ENCODE measurements at regions not wholly inside any gene's neighbourhood (a gene's known extent, or its start where the extent isn't known, plus 50 kb on each side); places are given as distances from the start of the nearest gene placed in this dataset.

DNA sequence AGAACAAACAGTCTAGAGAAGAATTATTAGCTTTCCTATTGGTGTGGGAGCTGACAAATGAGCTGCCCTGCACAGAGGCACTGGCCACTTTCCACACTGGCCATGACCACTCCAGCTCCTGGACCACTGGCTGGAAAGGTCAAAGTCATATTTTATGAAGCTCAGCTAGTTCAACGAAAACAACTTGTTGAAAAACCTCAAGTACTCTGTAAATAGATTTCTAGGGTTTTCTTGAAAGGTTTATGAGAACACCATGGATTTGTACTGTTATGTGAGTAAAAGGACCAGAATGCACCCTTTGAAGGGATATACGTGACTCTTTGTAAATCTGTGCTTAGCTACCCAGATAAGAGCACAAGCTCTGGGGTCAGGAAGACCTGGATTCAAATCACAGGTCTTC is 54.5 kb upstream of the FGGY start:
- in situ Hi-C loops (cut with MboI; ENCODE audit: low pct_unique_long_range_greater_than_20kb, low sequenced_read_pairs, unreplicated experiment), result no loop called here
- DNase-seq (ENCODE audit: low spot score), result no peak
- TF ChIP-seq, protein P1, sequence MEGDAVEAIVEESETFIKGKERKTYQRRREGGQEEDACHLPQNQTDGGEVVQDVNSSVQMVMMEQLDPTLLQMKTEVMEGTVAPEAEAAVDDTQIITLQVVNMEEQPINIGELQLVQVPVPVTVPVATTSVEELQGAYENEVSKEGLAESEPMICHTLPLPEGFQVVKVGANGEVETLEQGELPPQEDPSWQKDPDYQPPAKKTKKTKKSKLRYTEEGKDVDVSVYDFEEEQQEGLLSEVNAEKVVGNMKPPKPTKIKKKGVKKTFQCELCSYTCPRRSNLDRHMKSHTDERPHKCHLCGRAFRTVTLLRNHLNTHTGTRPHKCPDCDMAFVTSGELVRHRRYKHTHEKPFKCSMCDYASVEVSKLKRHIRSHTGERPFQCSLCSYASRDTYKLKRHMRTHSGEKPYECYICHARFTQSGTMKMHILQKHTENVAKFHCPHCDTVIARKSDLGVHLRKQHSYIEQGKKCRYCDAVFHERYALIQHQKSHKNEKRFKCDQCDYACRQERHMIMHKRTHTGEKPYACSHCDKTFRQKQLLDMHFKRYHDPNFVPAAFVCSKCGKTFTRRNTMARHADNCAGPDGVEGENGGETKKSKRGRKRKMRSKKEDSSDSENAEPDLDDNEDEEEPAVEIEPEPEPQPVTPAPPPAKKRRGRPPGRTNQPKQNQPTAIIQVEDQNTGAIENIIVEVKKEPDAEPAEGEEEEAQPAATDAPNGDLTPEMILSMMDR (IDR thresholded peaks at IDR 0.05; ENCODE audit: extremely low read depth, insufficient read depth, missing control alignments), result no peak

DNA sequence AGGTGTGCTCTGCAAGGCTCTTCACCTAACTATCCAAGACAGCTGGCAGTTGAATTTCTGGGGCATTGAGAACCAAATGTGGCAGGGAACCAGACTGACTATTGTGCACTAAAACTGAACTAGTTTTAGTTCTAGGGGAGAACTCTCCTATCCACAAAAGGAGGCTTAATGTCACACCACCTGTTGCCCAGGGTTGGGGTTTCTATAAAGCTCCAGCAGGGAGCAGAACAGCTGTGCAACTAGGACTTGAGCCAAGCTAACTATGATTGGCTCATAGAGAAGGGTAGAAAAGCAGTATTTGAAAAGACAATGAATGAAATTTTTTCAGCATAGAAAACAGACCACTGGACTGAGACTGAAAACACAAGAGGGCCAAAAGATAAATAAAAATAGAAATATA is 53.3 kb upstream of the FGGY start:
- TF ChIP-seq, protein P1 (IDR thresholded peaks at IDR 0.05; ENCODE audit: extremely low read depth, insufficient read depth, missing control alignments), result no peak
- in situ Hi-C loops (cut with MboI; ENCODE audit: low pct_unique_long_range_greater_than_20kb, low sequenced_read_pairs, unreplicated experiment), result no loop called here
- no peak for DNase-seq (ENCODE audit: low spot score)

DNA sequence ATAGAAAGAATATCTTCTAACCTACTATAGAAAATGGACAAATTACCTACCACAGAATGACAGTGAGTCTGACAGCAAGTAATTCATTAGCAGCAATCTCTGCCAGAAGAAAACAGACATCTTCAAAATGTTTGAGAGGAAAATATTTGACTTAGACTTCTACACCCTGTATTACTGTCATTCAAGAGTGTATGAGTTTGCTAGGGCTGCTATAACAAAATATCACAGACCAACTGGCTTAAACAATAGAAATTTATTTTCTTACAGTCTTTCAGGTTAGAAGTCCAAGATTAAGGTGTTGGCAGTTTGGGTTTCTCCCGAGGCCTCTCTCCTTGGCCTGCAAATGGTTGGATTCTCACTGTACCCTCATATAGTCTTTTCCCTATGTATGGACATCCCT is 52.9 kb upstream of the FGGY start:
- in situ Hi-C loops (cut with MboI; ENCODE audit: low pct_unique_long_range_greater_than_20kb, low sequenced_read_pairs, unreplicated experiment), result no loop called here
- TF ChIP-seq, protein P1 (IDR thresholded peaks at IDR 0.05; ENCODE audit: extremely low read depth, insufficient read depth, missing control alignments), result no peak
- no peak for DNase-seq (ENCODE audit: low spot score)

DNA sequence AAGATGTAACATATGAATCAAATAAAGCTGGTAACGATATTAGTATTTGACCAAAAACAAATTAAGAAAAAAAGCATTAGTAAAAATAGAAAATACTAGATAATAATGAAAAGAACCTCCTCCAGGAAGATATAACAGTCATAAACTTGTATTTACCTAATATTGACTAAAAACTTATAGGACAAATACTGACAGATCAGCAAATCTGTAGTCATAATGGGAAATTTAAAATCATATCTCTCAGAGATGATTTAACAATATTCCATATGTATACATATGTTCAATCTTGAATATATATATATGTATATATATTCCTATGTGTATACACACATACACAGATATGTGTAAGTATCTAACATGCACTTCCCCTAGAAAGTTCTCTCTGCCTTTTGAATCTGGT is 52.0 kb upstream of the FGGY start:
- DNase-seq (ENCODE audit: low spot score), result no peak
- in situ Hi-C loops (cut with MboI; ENCODE audit: low pct_unique_long_range_greater_than_20kb, low sequenced_read_pairs, unreplicated experiment), result no loop called here
- TF ChIP-seq, protein P1 (IDR thresholded peaks at IDR 0.05; ENCODE audit: extremely low read depth, insufficient read depth, missing control alignments), result no peak
